ENCODE measurements at regions not wholly inside any gene's neighbourhood (a gene's known extent, or its start where the extent isn't known, plus 50 kb on each side); places are given as distances from the start of the nearest gene placed in this dataset.

DNA sequence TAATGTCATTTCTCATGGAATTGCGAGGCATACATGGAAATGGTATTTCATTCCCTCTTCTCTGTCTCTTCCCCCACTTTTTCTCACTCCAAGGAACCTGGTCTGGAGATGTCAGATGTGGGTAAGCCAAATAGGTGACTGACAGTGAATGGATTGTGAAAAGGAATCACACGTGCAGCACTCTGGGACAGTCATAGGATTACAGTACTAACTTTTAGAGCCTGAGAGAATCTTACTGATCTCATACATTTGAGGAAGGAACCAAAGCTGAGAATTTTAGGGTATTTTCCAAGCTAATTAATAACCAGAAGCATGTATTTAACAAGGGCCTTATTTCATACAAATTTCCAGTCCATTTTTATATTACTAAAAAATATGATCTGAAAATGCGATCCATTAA, 58.1 kb upstream of the ERBB4 start:
- TF ChIP-seq, protein P1, sequence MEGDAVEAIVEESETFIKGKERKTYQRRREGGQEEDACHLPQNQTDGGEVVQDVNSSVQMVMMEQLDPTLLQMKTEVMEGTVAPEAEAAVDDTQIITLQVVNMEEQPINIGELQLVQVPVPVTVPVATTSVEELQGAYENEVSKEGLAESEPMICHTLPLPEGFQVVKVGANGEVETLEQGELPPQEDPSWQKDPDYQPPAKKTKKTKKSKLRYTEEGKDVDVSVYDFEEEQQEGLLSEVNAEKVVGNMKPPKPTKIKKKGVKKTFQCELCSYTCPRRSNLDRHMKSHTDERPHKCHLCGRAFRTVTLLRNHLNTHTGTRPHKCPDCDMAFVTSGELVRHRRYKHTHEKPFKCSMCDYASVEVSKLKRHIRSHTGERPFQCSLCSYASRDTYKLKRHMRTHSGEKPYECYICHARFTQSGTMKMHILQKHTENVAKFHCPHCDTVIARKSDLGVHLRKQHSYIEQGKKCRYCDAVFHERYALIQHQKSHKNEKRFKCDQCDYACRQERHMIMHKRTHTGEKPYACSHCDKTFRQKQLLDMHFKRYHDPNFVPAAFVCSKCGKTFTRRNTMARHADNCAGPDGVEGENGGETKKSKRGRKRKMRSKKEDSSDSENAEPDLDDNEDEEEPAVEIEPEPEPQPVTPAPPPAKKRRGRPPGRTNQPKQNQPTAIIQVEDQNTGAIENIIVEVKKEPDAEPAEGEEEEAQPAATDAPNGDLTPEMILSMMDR (IDR thresholded peaks at IDR 0.05) = no peak
- TF ChIP-seq POLR2A (IDR thresholded peaks at IDR 0.05) = no peak
